Hepatocyte (in vitro differentiated cells): ENCODE measurements at regions not wholly inside any gene's neighbourhood (a gene's known extent, or its start where the extent isn't known, plus 50 kb on each side); places are given as distances from the start of the nearest gene placed in this dataset.

ENCODE experiments used
- EZH2 ChIP-seq: fragments of 200-600 bp; sonication (generic); IDR thresholded peaks from 2 replicates; pipeline ENCODE4 v1.6.1; 2016; ENCODE audit warnings: antibody characterized with exemption, mild to moderate bottlenecking, borderline replicate concordance
- EZH2phosphoT487 ChIP-seq: fragments of 200-600 bp; sonication (generic); IDR thresholded peaks from one replicate; pipeline ENCODE4 v1.6.1; 2018; ENCODE audit warnings: antibody characterized with exemption, mild to moderate bottlenecking, low read depth, moderate library complexity; ENCODE audit not compliant: unreplicated experiment, severe bottlenecking
- TF ChIP-seq, protein P1 (sequence below): fragments of 200-600 bp; sonication (generic); IDR thresholded peaks from 2 replicates; pipeline ENCODE4 v1.5.1; 2016; ENCODE audit warnings: antibody characterized with exemption, mild to moderate bottlenecking; ENCODE audit not compliant: poor library complexity

DNA sequence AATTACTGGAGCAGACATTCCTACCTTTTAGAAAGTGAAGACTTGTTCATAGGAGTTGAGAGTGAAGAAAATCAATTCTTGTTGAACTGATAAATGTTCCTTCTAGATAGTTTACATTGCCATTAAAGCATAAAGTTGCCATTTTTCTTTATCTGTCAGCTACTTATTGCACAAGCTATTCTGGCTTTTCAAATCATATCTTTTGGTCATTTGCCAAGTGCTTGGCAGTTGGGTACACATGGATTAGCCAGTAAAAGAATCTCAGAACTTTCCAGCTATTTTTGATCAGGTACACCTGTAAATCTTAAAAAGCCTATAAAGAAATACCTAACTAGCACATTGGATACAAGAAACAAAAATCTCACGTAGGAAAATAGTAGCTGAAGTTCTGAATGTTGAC lies 56.4 kb upstream of the PNPLA4 start:
- TF ChIP-seq, protein P1, sequence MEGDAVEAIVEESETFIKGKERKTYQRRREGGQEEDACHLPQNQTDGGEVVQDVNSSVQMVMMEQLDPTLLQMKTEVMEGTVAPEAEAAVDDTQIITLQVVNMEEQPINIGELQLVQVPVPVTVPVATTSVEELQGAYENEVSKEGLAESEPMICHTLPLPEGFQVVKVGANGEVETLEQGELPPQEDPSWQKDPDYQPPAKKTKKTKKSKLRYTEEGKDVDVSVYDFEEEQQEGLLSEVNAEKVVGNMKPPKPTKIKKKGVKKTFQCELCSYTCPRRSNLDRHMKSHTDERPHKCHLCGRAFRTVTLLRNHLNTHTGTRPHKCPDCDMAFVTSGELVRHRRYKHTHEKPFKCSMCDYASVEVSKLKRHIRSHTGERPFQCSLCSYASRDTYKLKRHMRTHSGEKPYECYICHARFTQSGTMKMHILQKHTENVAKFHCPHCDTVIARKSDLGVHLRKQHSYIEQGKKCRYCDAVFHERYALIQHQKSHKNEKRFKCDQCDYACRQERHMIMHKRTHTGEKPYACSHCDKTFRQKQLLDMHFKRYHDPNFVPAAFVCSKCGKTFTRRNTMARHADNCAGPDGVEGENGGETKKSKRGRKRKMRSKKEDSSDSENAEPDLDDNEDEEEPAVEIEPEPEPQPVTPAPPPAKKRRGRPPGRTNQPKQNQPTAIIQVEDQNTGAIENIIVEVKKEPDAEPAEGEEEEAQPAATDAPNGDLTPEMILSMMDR: no peak
- TF ChIP-seq EZH2: no peak
- no peak for TF ChIP-seq EZH2phosphoT487
